OCI-LY1 (cell line): ENCODE measurements at regions not wholly inside any gene's neighbourhood (a gene's known extent, or its start where the extent isn't known, plus 50 kb on each side); places are given as distances from the start of the nearest gene placed in this dataset.

ENCODE experiments used
- H2AFZ ChIP-seq: fragments of 200-600 bp; sonication (generic), shearing (Covaris generic); 2 replicates; pipeline ENCODE4 v1.6.0; 2014; ENCODE audit warnings: antibody characterized with exemption, mild to moderate bottlenecking, low read length
- H3F3A ChIP-seq: fragments of 200-600 bp; sonication (generic), shearing (Covaris generic); 2 replicates; pipeline ENCODE4 v1.6.0; 2014; ENCODE audit warnings: mild to moderate bottlenecking, antibody characterized with exemption, low read length, moderate library complexity; ENCODE audit not compliant: insufficient read depth
- H3K27ac ChIP-seq: fragments of 200-600 bp; sonication (generic); 2 replicates; pipeline ENCODE4 v1.5.1; 2014; ENCODE audit warnings: low read length, mixed run types, mild to moderate bottlenecking, low read depth; ENCODE audit not compliant: poor library complexity, severe bottlenecking
- H3K27me3 ChIP-seq: fragments of 200-600 bp; sonication (generic); 2 replicates; pipeline ENCODE4 v1.6.0; 2014; ENCODE audit warnings: antibody characterized with exemption, mild to moderate bottlenecking, low read length, moderate library complexity; ENCODE audit not compliant: insufficient read depth
- H3K36me3 ChIP-seq: fragments of 200-600 bp; sonication (generic); 2 replicates; pipeline ENCODE4 v1.6.1; 2014; ENCODE audit warnings: mild to moderate bottlenecking, antibody characterized with exemption, low read length, moderate library complexity, mixed read lengths; ENCODE audit not compliant: insufficient read depth
- H3K4me1 ChIP-seq: fragments of 200-600 bp; sonication (generic); 2 replicates; pipeline ENCODE4 v1.5.1; 2014; ENCODE audit warnings: mild to moderate bottlenecking, low read length, moderate library complexity; ENCODE audit not compliant: insufficient read depth, severe bottlenecking
- H3K4me2 ChIP-seq: fragments of 200-600 bp; sonication (generic), shearing (Covaris generic); 2 replicates; pipeline ENCODE4 v1.6.1; 2014; ENCODE audit warnings: low read length
- H3K4me3 ChIP-seq: fragments of 200-600 bp; sonication (generic); 2 replicates; pipeline ENCODE4 v1.5.1; 2014; ENCODE audit warnings: low read length, low read depth, mild to moderate bottlenecking, mixed read lengths; ENCODE audit not compliant: poor library complexity, severe bottlenecking
- H3K79me2 ChIP-seq: fragments of 200-600 bp; shearing (Covaris generic); 2 replicates; pipeline ENCODE4 v1.6.1; 2016; ENCODE audit warnings: mixed run types, low read length, mixed read lengths; ENCODE audit not compliant: insufficient read depth
- H3K9ac ChIP-seq: fragments of 200-600 bp; sonication (generic), shearing (Covaris generic); 2 replicates; pipeline ENCODE4 v1.6.1; 2014; ENCODE audit warnings: mild to moderate bottlenecking, low read length, mixed read lengths
- H3K9me2 ChIP-seq: fragments of 200-600 bp; sonication (generic), shearing (Covaris generic); 2 replicates; pipeline ENCODE4 v1.6.1; 2014; ENCODE audit warnings: low read depth, mild to moderate bottlenecking, low read length, mixed read lengths
- H3K9me3 ChIP-seq: fragments of 200-600 bp; shearing (Covaris generic); 2 replicates; pipeline ENCODE4 v1.6.1; 2014; ENCODE audit warnings: low read length, mixed read lengths
- H4K20me1 ChIP-seq: fragments of 200-600 bp; sonication (generic), shearing (Covaris generic); 2 replicates; pipeline ENCODE4 v1.6.0; 2016; ENCODE audit warnings: mild to moderate bottlenecking, low read length; ENCODE audit not compliant: insufficient read depth
- EZH2 ChIP-seq: fragments of 200-600 bp; sonication (generic), shearing (Covaris generic); IDR thresholded peaks from 2 replicates; pipeline ENCODE4 v1.8.0; 2017; ENCODE audit warnings: borderline replicate concordance, mixed run types, mild to moderate bottlenecking, antibody characterized with exemption, low read length, moderate library complexity, mixed read lengths
- TF ChIP-seq, protein P1 (sequence below): fragments of 200-600 bp; sonication (generic), shearing (Covaris generic); IDR thresholded peaks from 2 replicates; pipeline ENCODE4 v1.5.1; 2017; ENCODE audit warnings: mild to moderate bottlenecking, antibody characterized with exemption, low read length, moderate library complexity, mixed read lengths

DNA sequence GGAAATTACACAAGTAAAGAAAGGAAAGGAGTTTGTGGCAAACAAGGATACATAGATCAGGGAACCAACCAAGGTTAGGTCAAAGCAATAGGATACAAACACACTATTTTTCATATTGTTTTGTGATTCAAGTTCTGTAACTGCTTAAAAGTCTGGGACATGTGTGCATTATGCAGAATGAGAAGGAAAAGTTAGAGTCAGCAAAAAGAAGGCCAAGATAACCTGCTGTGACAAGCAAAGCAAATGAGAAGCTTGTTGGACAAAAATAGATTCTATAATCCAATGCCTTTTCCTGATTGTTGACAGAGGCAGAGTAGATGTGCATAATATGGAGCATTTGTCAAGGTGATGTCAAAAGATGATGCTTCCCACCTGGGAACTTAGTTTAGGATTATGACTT is 556.0 kb upstream of the CXADR start:
- Histone ChIP-seq H3F3A (no peaks in the 10 kb centered on the region), H3K27me3 (no peaks in the 10 kb centered on the region), H3K4me2 (no peak overlapping the region), H3K4me3 (no peak overlapping the region), H2AFZ (no peak overlapping the region), H3K9me2 (no peaks in the 10 kb centered on the region), H3K79me2 (no peaks in the 10 kb centered on the region), H3K27ac (no peak overlapping the region), H3K4me1 (no peaks in the 10 kb centered on the region), H3K9ac (no peak overlapping the region), H3K9me3 (no peaks in the 10 kb centered on the region), H4K20me1 (no peaks in the 10 kb centered on the region), H3K36me3 (no peaks in the 10 kb centered on the region)
- TF ChIP-seq EZH2, result no peak
- TF ChIP-seq, protein P1, sequence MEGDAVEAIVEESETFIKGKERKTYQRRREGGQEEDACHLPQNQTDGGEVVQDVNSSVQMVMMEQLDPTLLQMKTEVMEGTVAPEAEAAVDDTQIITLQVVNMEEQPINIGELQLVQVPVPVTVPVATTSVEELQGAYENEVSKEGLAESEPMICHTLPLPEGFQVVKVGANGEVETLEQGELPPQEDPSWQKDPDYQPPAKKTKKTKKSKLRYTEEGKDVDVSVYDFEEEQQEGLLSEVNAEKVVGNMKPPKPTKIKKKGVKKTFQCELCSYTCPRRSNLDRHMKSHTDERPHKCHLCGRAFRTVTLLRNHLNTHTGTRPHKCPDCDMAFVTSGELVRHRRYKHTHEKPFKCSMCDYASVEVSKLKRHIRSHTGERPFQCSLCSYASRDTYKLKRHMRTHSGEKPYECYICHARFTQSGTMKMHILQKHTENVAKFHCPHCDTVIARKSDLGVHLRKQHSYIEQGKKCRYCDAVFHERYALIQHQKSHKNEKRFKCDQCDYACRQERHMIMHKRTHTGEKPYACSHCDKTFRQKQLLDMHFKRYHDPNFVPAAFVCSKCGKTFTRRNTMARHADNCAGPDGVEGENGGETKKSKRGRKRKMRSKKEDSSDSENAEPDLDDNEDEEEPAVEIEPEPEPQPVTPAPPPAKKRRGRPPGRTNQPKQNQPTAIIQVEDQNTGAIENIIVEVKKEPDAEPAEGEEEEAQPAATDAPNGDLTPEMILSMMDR, result no peak

DNA sequence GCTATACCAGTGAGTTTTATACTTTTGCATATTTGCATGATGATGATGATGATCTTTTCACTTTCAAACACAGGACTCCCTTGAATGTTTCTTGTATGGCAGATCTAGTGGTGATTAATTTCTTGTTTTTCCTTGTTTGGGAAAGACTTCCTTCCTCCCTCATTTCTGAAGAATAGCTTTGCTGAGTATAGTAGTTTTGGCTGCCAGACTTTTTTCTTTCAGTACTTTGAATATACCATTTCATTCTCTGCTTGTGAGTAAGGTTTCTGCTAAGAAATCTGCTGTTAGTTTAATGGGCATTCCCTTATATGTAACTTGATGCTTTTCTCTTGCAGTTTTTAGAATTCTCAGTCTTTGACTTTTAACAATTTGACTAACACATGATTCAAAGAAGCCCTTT is 547.4 kb upstream of the CXADR start:
- H3K9ac ChIP-seq, result no peak overlapping the region
- no peak overlapping the region for H2AFZ ChIP-seq
- H3F3A ChIP-seq, result no peaks in the 10 kb centered on the region
- no peaks in the 10 kb centered on the region for H3K36me3 ChIP-seq
- no peak overlapping the region for H3K4me3 ChIP-seq
- H3K9me3 ChIP-seq, result no peaks in the 10 kb centered on the region
- H3K4me2 ChIP-seq, result no peak overlapping the region
- H3K4me1 ChIP-seq, result no peaks in the 10 kb centered on the region
- TF ChIP-seq, protein P1, result no peak
- no peak for TF ChIP-seq EZH2
- H4K20me1 ChIP-seq, result no peaks in the 10 kb centered on the region
- H3K9me2 ChIP-seq, result no peaks in the 10 kb centered on the region
- no peaks in the 10 kb centered on the region for H3K79me2 ChIP-seq
- no peaks in the 10 kb centered on the region for H3K27me3 ChIP-seq
- no peak overlapping the region for H3K27ac ChIP-seq

DNA sequence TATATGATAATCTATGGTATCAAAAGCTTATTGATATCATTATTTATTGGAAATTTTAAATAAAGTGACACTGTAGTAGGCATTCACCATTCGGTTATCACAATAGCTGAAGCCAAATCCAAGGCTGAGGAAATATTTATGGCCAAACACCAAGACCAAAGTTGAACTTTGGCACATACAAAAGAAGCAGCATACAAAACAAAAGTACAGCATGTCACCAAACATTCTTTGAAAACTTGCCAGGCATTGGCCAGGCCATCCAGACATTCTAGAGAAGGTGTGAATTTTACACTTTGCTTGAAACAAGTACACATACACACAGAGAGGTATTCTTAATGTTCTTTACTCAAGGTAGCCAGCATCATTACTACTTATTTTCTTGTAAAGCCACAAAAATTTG is 544.4 kb upstream of the CXADR start:
- no peak overlapping the region for H3K4me2 ChIP-seq
- no peaks in the 10 kb centered on the region for H3K9me2 ChIP-seq
- H4K20me1 ChIP-seq, result no peaks in the 10 kb centered on the region
- TF ChIP-seq EZH2, result no peak
- TF ChIP-seq, protein P1, result no peak
- no peaks in the 10 kb centered on the region for H3K27me3 ChIP-seq
- H3K27ac ChIP-seq, result no peak overlapping the region
- H3K79me2 ChIP-seq, result no peaks in the 10 kb centered on the region
- no peaks in the 10 kb centered on the region for H3F3A ChIP-seq
- H3K4me1 ChIP-seq, result no peaks in the 10 kb centered on the region
- no peak overlapping the region for H2AFZ ChIP-seq
- no peak overlapping the region for H3K9ac ChIP-seq
- H3K9me3 ChIP-seq, result no peaks in the 10 kb centered on the region
- H3K36me3 ChIP-seq, result no peaks in the 10 kb centered on the region
- no peak overlapping the region for H3K4me3 ChIP-seq
